Heart left ventricle (tissue), 16 donors: ENCODE measurements at regions not wholly inside any gene's neighbourhood (a gene's known extent, or its start where the extent isn't known, plus 50 kb on each side); places are given as distances from the start of the nearest gene placed in this dataset.

Experiments used
- ATAC-seq, 4 donors: fragments of 200-7000 bp; cut with Tn5 transposase; one replicate each; pipeline ENCODE4 v1.9.1; 2020 to 2022; ENCODE audit warnings: moderate library complexity in 4 of 4, mild to moderate bottlenecking in 3 of 4, moderate number of reproducible peaks in 1 of 4
- DNase-seq, 5 donors: peaks; one replicate each; pipeline ENCODE4 v3.0.0-alpha.2; 2020
- H3K27ac ChIP-seq, 12 donors: fragments of 200-600 bp; sonication (generic) in 4 of 12; one replicate each; pipeline versions ENCODE4 v1.5.0 to v1.8.0; 2016 to 2022; ENCODE audit warnings: mild to moderate bottlenecking in 2 of 12
- H3K27me3 ChIP-seq, 9 donors: fragments of 200-600 bp; sonication (generic) in 2 of 9; one replicate each; pipeline versions ENCODE4 v1.5.1 to v1.8.0; 2016 to 2022; ENCODE audit warnings: mild to moderate bottlenecking in 3 of 9
- H3K36me3 ChIP-seq, 9 donors: fragments of 200-600 bp; sonication (generic) in 2 of 9; one replicate each; pipeline versions ENCODE4 v1.5.0 to v1.8.0; 2018 to 2022; ENCODE audit warnings: mild to moderate bottlenecking in 2 of 9
- H3K4me1 ChIP-seq, 12 donors: fragments of 200-600 bp; sonication (generic) in 4 of 12; one replicate each; pipeline versions ENCODE4 v1.5.0 to v1.8.0; 2016 to 2022; ENCODE audit warnings: mild to moderate bottlenecking in 3 of 12
- H3K4me3 ChIP-seq, 12 donors: fragments of 200-600 bp; sonication (generic) in 4 of 12; one replicate each; pipeline versions ENCODE4 v1.5.0 to v1.8.0; 2017 to 2022; ENCODE audit warnings: mild to moderate bottlenecking in 9 of 12, moderate library complexity in 4 of 12
- H3K9me3 ChIP-seq, 12 donors: fragments of 200-600 bp; sonication (generic) in 4 of 12; one replicate each; pipeline versions ENCODE4 v1.5.0 to v1.8.0; 2016 to 2022; ENCODE audit warnings: mild to moderate bottlenecking in 1 of 12
- POLR2A ChIP-seq, 2 donors: fragments of 450-650 bp; IDR thresholded peaks; one replicate each; pipeline ENCODE4 v1.6.1; 2017; ENCODE audit warnings: antibody characterized with exemption in 2 of 2, mild to moderate bottlenecking in 2 of 2, moderate library complexity in 2 of 2
- WGBS, 4 donors: extraction: QIAGEN DNeasy Blood & Tissue Kit in 2 of 4; methylation state at CpG; one replicate each; pipeline versions ENCODE4 v1.1.5 to v1.1.7; 2013 to 2018; 5-methylcytosine and 5-hydroxymethylcytosine counted together
- intact Hi-C, 10 donors: fragments of 100-400 bp; cut with DNase I; formaldehyde crosslinking; loops; one replicate each; pipeline versions ENCODE4 v1.11.1 to v1.14.2; 2022
- TF ChIP-seq, protein P1 (sequence below), 12 donors: fragments of 200-600 bp; sonication (generic) in 4 of 12; IDR thresholded peaks; one replicate each; pipeline versions ENCODE4 v1.5.0 to v1.8.0; 2018 to 2022; ENCODE audit warnings: antibody characterized with exemption in 12 of 12, mild to moderate bottlenecking in 5 of 12
- donor health status: ischemic (EF 13 %, LVEDD 7.1; RV severe dilation, severe dysfunction).
- donor health status: healthy with polysubstance abuse.
- donor health status: DM: no; HTN: yes; CAD: no.
- donor health status: DM: no; HTN: no; CAD: no.
- donor health status: ischemic (EF 25% LVEDD 6.9; RV normal size, moderate dysfunction).
- donor health status: ischemic (EF 25% LVEDD 5.7; RV mildly dilated, moderate dysfunction).
- donor health status: healthy.
- donor health status: DM: yes; HTN: yes; CAD: no.
- donor health status: ischemic (EF 35%, LVEDD 5.7; RV mildly dilated, moderate dysfunction).
- donor health status: nonischemic (EF 11% LVEDD 7.7; RV severe dilation, severe dysfunction).
- donor health status: DM: yes; HTN: yes; CAD: no.
- donor health status: PGD.
- donor health status: ischemic (EF 29% LVEDD 5.4; RV normal size, mild dysfunction).
- donor health status: nonischemic (EF 23%, LVEDD 6.1; RV moderate dilation, normal function).

DNA sequence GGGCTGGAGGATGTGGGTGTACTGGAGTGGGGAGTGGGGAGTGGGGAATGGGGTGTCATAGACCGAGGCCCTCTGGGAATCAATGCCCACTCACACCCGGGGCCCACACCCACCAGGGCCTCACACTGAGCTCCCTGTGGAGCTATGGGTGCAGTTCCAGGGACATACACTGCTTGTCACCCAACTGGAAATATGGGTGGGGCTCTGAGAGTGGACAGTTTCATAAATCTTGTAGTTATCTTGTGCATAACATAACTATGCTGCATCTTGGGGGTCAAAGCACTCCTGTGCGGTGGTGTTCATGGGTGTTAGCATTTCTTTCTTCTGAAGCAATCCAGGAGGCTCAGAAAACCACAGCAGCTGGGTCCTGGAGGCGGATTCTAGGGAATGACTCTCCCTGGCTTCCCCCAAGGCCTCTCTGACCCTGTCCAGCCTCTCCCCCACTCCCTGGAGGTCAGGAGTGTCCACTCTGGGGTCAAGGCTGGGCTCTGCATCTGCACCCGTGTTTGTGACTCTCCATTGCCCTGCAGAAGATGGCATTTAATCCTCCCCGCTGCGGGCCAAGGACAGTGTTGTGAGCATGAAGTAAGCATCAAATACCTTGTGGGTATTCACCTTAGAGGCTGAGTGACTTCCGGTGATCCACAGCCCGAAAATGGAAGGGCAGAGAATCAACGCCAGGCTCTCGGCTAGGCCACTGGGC is 172.5 kb downstream of the CTTN start:
- no peaks in the 10 kb centered on the region for H3K36me3 ChIP-seq
- 68 to 86% (median 75%) methylated on average over 9 to 11 of the region's 11 CpGs for WGBS, 4 donors
- H3K27ac ChIP-seq = no peak overlapping the region
- DNase-seq (peak in 1 of 5 donors; percentile 17), ATAC-seq (no peak)
- peaks cover 0 to 2% (median 0%) of the 10 kb centered on the region in 9 donors for H3K27me3 ChIP-seq
- intact Hi-C loops = no loop called here
- H3K4me3 ChIP-seq = no peak overlapping the region
- H3K9me3 ChIP-seq = no peaks in the 10 kb centered on the region
- H3K4me1 ChIP-seq = peaks cover 0 to 21% (median 15%) of the 10 kb centered on the region in 12 donors
- TF ChIP-seq, protein P1, sequence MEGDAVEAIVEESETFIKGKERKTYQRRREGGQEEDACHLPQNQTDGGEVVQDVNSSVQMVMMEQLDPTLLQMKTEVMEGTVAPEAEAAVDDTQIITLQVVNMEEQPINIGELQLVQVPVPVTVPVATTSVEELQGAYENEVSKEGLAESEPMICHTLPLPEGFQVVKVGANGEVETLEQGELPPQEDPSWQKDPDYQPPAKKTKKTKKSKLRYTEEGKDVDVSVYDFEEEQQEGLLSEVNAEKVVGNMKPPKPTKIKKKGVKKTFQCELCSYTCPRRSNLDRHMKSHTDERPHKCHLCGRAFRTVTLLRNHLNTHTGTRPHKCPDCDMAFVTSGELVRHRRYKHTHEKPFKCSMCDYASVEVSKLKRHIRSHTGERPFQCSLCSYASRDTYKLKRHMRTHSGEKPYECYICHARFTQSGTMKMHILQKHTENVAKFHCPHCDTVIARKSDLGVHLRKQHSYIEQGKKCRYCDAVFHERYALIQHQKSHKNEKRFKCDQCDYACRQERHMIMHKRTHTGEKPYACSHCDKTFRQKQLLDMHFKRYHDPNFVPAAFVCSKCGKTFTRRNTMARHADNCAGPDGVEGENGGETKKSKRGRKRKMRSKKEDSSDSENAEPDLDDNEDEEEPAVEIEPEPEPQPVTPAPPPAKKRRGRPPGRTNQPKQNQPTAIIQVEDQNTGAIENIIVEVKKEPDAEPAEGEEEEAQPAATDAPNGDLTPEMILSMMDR (IDR thresholded peaks at IDR 0.05) = no peak
- no peak for TF ChIP-seq POLR2A (IDR thresholded peaks at IDR 0.05)

GRCh38 chr11:70572974-70573260 is 174.6 kb downstream of the CTTN start:
- 95 to 96% (median 95%) methylated on average over 18 of the region's 18 CpGs for WGBS, 4 donors
- Histone ChIP-seq H3K27me3 (peaks cover 0 to 2% (median 0%) of the 10 kb centered on the region in 9 donors), H3K9me3 (no peaks in the 10 kb centered on the region), H3K36me3 (no peaks in the 10 kb centered on the region), H3K4me1 (peaks cover 0 to 12% (median 7%) of the 10 kb centered on the region in 12 donors), H3K4me3 (no peak overlapping the region), H3K27ac (no peak overlapping the region)
- TF ChIP-seq, protein P1 (IDR thresholded peaks at IDR 0.05) = no peak
- no peak for TF ChIP-seq POLR2A (IDR thresholded peaks at IDR 0.05)
- intact Hi-C loops = no loop called here
- DNase-seq (peak in 1 of 5 donors; percentile 18), ATAC-seq (no peak)

DNA sequence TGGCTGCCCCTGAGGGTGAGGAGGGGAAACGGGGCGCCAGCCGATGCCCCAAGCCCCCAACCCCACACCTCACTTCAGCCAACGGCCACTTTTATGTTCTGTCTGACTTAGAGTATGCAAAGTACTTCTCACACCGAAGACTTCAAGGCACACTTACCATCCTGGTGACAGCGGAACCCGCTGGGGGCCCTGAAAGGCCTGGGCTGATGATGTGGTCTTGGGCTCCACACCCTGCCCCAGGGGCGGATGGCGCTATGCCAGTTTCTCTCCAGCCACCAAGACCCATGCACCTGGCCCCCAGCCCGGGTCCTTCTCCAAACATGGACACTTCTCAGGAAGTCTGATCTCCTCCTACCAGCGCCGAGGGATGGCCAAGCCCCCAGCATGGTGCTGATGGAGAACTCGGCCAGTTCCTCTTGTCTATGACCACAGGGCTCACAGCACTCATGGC is 175.4 kb downstream of the CTTN start:
- intact Hi-C loops = no loop called here
- ATAC-seq (no peak), DNase-seq (peak in 1 of 5 donors; percentile 30)
- Histone ChIP-seq H3K9me3 (no peaks in the 10 kb centered on the region), H3K4me3 (no peak overlapping the region), H3K36me3 (no peaks in the 10 kb centered on the region), H3K27me3 (peaks cover 0 to 2% (median 0%) of the 10 kb centered on the region in 9 donors), H3K27ac (no peak overlapping the region), H3K4me1 (peaks cover 0 to 5% (median 4%) of the 10 kb centered on the region in 12 donors)
- TF ChIP-seq POLR2A (IDR thresholded peaks at IDR 0.05) = no peak
- TF ChIP-seq, protein P1 (IDR thresholded peaks at IDR 0.05) = no peak
- 83 to 87% (median 87%) methylated on average over 11 to 13 of the region's 13 CpGs for WGBS, 4 donors

DNA sequence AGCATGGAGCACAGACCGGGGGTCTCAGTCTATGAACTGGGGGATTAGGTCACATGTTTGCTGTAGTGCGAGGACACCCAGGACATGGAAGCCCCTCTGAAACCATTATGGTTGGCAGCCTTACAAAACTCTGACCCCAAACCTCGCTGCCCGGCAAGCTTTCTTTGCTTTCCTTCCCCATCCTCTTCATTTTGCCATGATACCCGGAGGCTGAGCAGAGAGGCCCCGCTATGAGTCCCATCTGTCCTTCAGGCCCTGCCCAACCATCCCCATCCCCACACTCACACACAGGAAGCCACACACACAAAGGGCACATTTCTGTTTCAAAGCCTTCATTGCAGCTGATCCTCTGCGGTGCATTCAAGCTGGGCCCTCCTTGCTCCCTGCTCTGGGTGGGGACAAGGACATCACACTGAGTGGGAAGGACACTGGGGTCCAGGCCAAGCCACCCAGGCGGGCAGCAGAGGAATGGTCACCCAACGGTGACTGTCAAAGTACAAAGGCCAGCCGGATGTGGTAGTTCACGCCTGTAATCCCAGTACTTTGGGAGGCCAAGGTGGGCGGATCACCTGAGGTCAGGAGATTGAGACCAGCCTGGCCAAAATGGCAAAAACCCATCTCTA is 176.5 kb downstream of the CTTN start:
- no peaks in the 10 kb centered on the region for H3K4me1 ChIP-seq
- TF ChIP-seq POLR2A (IDR thresholded peaks at IDR 0.05) = no peak
- TF ChIP-seq, protein P1 (IDR thresholded peaks at IDR 0.05) = no peak
- no peak for ATAC-seq
- intact Hi-C loops = no loop called here
- no peaks in the 10 kb centered on the region for H3K9me3 ChIP-seq
- H3K27ac ChIP-seq = no peak overlapping the region
- H3K36me3 ChIP-seq = no peaks in the 10 kb centered on the region
- H3K4me3 ChIP-seq = no peak overlapping the region
- WGBS, 4 donors = 82 to 87% (median 84%) methylated on average over 12 of the region's 12 CpGs
- H3K27me3 ChIP-seq = peaks cover 0 to 2% (median 0%) of the 10 kb centered on the region in 9 donors
- DNase-seq = peak in 1 of 5 donors; percentile 29
